AG10803 (cell line): ENCODE measurements at regions not wholly inside any gene's neighbourhood (a gene's known extent, or its start where the extent isn't known, plus 50 kb on each side); places are given as distances from the start of the nearest gene placed in this dataset.

ENCODE experiments used
- DNase-seq: peaks from one replicate; pipeline ENCODE4 v3.0.0; 2010; ENCODE audit warnings: low read depth
- H3K4me3 ChIP-seq: 2 replicates; pipeline ENCODE4 v1.5.1; 2011; ENCODE audit warnings: mild to moderate bottlenecking, low read length, control low read depth
- TF ChIP-seq, protein P1 (sequence below): conservative IDR thresholded peaks from 2 replicates; pipeline ENCODE4 v1.5.1; 2011; ENCODE audit warnings: mild to moderate bottlenecking, low read length, control low read depth, inconsistent platforms

DNA sequence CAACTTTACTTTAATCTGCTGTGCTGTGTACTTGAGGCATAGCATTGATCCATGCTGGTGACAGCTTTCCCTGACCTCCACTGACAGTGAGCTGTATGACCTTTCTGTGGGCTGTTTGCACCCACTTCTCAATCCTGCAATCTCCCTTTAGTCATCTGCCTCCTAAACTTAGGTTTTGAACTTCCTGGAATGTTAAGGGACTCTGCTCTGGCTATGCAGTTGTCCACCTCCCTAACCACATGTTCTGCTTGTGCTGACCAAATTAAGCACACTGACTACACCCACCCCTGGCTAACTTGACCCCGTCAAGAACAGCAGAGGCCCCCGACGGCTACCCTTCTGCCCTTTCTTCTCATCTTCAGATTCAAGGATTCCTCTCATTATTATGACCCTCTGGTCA lies 89.1 kb upstream of the NTM start:
- no peak overlapping the region for H3K4me3 ChIP-seq
- TF ChIP-seq, protein P1, sequence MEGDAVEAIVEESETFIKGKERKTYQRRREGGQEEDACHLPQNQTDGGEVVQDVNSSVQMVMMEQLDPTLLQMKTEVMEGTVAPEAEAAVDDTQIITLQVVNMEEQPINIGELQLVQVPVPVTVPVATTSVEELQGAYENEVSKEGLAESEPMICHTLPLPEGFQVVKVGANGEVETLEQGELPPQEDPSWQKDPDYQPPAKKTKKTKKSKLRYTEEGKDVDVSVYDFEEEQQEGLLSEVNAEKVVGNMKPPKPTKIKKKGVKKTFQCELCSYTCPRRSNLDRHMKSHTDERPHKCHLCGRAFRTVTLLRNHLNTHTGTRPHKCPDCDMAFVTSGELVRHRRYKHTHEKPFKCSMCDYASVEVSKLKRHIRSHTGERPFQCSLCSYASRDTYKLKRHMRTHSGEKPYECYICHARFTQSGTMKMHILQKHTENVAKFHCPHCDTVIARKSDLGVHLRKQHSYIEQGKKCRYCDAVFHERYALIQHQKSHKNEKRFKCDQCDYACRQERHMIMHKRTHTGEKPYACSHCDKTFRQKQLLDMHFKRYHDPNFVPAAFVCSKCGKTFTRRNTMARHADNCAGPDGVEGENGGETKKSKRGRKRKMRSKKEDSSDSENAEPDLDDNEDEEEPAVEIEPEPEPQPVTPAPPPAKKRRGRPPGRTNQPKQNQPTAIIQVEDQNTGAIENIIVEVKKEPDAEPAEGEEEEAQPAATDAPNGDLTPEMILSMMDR, result no peak
- no peak for DNase-seq

- TF ChIP-seq, protein P1, result no peak
- DNase-seq, result no peak
- H3K4me3 ChIP-seq, result no peak overlapping the region
Measured at GRCh38 chr11:131284041-131284440, 86.4 kb upstream of the NTM start.

DNA sequence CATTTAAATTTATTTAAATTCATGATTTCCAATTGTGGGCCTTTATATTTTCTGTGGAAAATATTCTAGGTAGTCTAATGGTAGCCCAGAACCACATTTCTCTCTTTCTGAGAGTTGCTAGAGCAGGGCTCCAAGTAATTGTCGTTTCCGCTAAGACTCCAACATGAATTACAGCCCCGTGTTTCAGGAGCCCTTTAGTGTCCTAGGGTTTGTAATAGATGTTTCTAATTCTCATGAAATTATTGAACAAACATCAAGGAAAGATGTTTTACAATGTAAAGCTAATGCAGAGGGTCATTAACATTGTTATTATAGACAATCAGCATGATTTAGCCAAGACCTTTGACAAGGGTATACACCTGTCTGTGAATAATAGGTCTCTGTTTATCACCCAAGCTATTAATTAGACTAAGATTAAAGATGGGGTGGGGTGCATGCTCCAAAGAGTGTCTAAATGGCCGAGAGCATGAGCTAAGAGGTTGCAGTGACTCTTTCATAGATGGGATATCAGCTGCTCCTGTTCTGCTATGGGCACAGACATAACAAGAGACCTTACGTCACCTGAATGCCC lies 81.8 kb upstream of the NTM start:
- TF ChIP-seq, protein P1, result no peak
- no peak overlapping the region for H3K4me3 ChIP-seq
- no peak for DNase-seq

GRCh38 chr11:131290185-131290584 lies 80.2 kb upstream of the NTM start:
- H3K4me3 ChIP-seq, result no peak overlapping the region
- DNase-seq, result no peak
- TF ChIP-seq, protein P1, result no peak

DNA sequence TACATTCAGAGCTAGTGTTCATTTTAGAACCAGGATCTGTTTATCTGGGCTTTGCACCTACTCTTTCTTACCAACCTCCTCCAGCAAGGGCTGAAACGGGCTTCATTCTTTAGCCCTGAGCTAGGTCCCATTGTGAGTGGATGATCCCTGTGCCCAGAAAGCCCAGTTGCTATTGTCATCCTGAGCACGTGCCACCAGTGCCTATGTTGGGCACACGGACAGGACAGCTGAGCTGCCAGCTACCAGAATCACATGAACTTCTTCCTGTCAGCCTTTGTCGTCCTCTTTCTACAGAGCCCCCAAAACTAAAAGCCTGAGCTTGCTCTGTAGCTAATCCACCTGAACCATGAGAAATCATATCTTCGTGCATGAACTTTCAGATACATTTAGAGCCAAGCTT lies 74.4 kb upstream of the NTM start:
- no peak for DNase-seq
- no peak overlapping the region for H3K4me3 ChIP-seq
- TF ChIP-seq, protein P1, result no peak

GRCh38 chr11:131297441-131297840 lies 73.0 kb upstream of the NTM start:
- H3K4me3 ChIP-seq, result no peak overlapping the region
- no peak for DNase-seq
- TF ChIP-seq, protein P1, result no peak

DNA sequence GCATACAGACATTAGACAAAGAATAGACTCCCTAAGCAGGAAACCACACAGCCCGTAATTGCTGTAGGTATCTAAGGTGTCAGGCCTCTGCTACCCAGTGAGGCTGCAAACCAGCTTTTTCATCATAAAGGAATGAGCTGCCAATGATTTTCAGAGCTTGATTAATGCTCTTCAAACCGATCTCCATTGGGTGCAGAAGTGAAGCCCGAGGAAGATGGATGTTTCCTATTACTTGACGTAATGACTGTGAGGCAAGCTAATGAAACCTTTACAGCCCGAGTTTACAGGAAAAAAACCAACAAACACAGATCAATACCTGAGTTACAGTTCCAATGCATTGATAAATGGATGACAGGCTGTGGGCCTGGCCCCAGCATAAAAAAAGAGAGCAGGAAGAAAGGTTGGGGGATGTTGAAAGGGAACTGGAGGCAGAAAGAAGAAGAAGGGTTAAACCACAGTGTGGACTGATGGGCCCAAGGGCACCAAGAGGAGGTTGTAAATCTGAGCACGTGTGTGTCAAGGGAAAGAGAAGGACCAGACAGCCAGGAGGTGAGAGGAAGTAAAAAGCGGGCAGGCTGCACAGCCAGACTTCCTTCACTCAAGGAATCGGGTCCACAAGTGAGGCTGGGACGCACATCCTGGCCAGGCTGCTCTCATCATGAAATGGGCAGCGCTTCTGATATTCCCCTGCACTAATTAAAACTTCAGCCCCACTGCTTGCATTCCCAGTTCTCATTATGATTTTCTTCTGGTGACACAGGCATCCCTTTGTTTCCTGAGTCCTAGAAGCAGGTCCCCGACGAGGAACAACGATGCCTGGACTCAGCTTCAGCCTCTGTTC lies 70.6 kb upstream of the NTM start:
- DNase-seq, result no peak
- TF ChIP-seq, protein P1, result no peak
- no peak overlapping the region for H3K4me3 ChIP-seq
